GM23248 (cell line): ENCODE measurements at regions not wholly inside any gene's neighbourhood (a gene's known extent, or its start where the extent isn't known, plus 50 kb on each side); places are given as distances from the start of the nearest gene placed in this dataset.

Experiments
- EZH2 ChIP-seq: fragments of 200-600 bp; sonication (generic); IDR thresholded peaks from 2 replicates; pipeline ENCODE4 v1.6.1; 2018; ENCODE audit warnings: antibody characterized with exemption, mild to moderate bottlenecking; ENCODE audit not compliant: insufficient read depth, poor library complexity, severe bottlenecking
- EZH2phosphoT487 ChIP-seq: fragments of 200-600 bp; sonication (generic); IDR thresholded peaks from 2 replicates; pipeline ENCODE4 v1.6.1; 2018; ENCODE audit warnings: antibody characterized with exemption, moderate library complexity, mild to moderate bottlenecking, low read depth; ENCODE audit not compliant: insufficient read depth

DNA sequence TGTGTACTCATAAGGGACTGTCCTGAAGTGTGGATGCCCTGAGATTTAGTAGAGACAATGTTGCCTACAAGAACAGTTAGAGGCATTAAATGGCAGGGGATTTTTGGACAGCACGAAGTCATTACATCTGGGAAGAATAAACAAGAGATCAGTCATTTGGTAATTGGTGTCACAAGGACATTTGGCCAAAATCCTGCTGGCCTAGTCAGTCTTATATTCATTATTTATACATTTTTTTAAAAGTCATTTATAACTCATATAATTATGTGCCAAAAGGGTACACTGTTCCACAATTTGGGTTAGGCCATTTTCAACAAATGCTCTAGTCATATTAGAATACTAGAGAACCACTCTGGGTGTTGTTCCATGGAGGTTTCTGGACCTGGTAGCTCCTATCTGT, 104.7 kb downstream of the LRATD1 start:
- no peak for TF ChIP-seq EZH2
- no peak for TF ChIP-seq EZH2phosphoT487
